ENCODE measurements at regions not wholly inside any gene's neighbourhood (a gene's known extent, or its start where the extent isn't known, plus 50 kb on each side); places are given as distances from the start of the nearest gene placed in this dataset.

GRCh38 chr5:67702008-67702407 is 505.4 kb upstream of the CD180 start:
- no peak for TF ChIP-seq CTCF (IDR thresholded peaks at IDR 0.05; ENCODE audit: borderline replicate concordance, extremely low read depth, insufficient read depth)
- peaks cover 0 to 6% (median 3%) of the 10 kb centered on the region in 3 donors for H3K9me3 ChIP-seq (ENCODE audit: control insufficient read depth in 2 of 3, insufficient read depth in 1 of 3, low read length in 3 of 3)
- H3K9ac ChIP-seq (ENCODE audit: low read length in 3 of 3): no peak overlapping the region
- DNase-seq (no peak), FAIRE-seq (no peak)
- no peaks in the 10 kb centered on the region for H3K36me3 ChIP-seq (ENCODE audit: control insufficient read depth in 2 of 3, insufficient read depth in 3 of 3, low read length in 3 of 3)
- H3K4me3 ChIP-seq (ENCODE audit: low read length in 3 of 3): no peak overlapping the region
- no peaks in the 10 kb centered on the region for H3K27me3 ChIP-seq (ENCODE audit: control insufficient read depth, insufficient read depth, low read length)
- H3K27ac ChIP-seq (ENCODE audit: low read depth in 2 of 2, low read length in 2 of 2): no peak overlapping the region
- H3K4me1 ChIP-seq (ENCODE audit: control insufficient read depth in 2 of 3, insufficient read depth in 2 of 3, low read depth in 1 of 3, low read length in 3 of 3): no peaks in the 10 kb centered on the region
- intact Hi-C loops (cut with DNase I): no loop called here

GRCh38 chr5:67699560-67699959 is 503.0 kb upstream of the CD180 start:
- no peak for TF ChIP-seq CTCF (IDR thresholded peaks at IDR 0.05; ENCODE audit: borderline replicate concordance, extremely low read depth, insufficient read depth)
- no peak overlapping the region for H3K9ac ChIP-seq (ENCODE audit: low read length in 3 of 3)
- H3K27me3 ChIP-seq (ENCODE audit: control insufficient read depth, insufficient read depth, low read length): no peaks in the 10 kb centered on the region
- H3K4me3 ChIP-seq (ENCODE audit: low read length in 3 of 3): no peak overlapping the region
- H3K36me3 ChIP-seq (ENCODE audit: control insufficient read depth in 2 of 3, insufficient read depth in 3 of 3, low read length in 3 of 3): no peaks in the 10 kb centered on the region
- peaks cover 0 to 6% (median 3%) of the 10 kb centered on the region in 3 donors for H3K9me3 ChIP-seq (ENCODE audit: control insufficient read depth in 2 of 3, insufficient read depth in 1 of 3, low read length in 3 of 3)
- FAIRE-seq: no peak
- peaks cover 0 to 4% (median 3%) of the 10 kb centered on the region in 3 donors for H3K4me1 ChIP-seq (ENCODE audit: control insufficient read depth in 2 of 3, insufficient read depth in 2 of 3, low read depth in 1 of 3, low read length in 3 of 3)
- H3K27ac ChIP-seq (ENCODE audit: low read depth in 2 of 2, low read length in 2 of 2): no peak overlapping the region
- no peak for DNase-seq
- intact Hi-C loops (cut with DNase I): no loop called here

DNA sequence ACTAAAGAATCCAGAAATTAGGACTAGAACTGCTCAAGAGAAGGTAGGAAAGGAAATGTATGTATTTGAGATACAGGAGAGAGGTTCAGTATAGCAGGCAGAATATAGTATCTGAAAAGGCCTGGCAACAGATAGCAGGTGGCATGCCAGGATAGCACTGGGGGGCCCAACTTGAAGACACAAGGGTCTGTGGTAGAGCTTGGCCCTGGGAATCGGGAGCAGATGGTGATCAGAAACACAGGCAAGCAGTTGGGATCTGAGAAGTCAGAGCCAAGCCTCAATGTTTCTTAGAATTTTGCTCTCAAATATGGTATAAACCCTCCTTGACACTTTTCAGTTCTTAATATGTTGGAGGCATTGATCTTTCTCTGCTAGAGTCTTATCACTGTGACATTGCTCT is 499.8 kb upstream of the CD180 start:
- no peak for TF ChIP-seq CTCF (IDR thresholded peaks at IDR 0.05; ENCODE audit: borderline replicate concordance, extremely low read depth, insufficient read depth)
- DNase-seq: no peak
- Histone ChIP-seq H3K36me3 (ENCODE audit: control insufficient read depth in 2 of 3, insufficient read depth in 3 of 3, low read length in 3 of 3) (no peaks in the 10 kb centered on the region), H3K9ac (ENCODE audit: low read length in 3 of 3) (no peak overlapping the region), H3K27ac (ENCODE audit: low read depth in 2 of 2, low read length in 2 of 2) (no peak overlapping the region), H3K4me1 (ENCODE audit: control insufficient read depth in 2 of 3, insufficient read depth in 2 of 3, low read depth in 1 of 3, low read length in 3 of 3) (peaks cover 0 to 6% (median 4%) of the 10 kb centered on the region in 3 donors), H3K4me3 (ENCODE audit: low read length in 3 of 3) (no peak overlapping the region), H3K9me3 (ENCODE audit: control insufficient read depth in 2 of 3, insufficient read depth in 1 of 3, low read length in 3 of 3) (no peaks in the 10 kb centered on the region), H3K27me3 (ENCODE audit: control insufficient read depth, insufficient read depth, low read length) (no peaks in the 10 kb centered on the region)
- intact Hi-C loops (cut with DNase I): no loop called here
- no peak for FAIRE-seq

DNA sequence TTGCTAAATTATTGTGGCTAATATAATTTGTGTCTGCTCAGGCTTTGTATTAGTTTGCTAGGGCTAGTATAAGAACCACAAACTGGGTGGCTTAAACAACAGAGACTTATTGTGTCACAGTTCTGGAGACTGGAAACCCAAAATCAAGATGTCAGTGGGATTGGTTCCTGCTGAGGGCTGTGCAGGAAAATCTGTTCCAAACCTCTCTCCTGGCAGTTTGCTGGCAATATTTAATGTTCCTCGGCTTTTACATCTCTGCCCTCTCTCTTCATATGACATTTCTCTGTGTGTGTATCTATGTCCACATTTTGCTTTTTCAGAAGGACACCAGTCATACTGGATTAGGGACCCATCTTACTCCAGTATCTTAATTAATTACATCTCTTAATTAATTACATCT is 498.8 kb upstream of the CD180 start:
- Histone ChIP-seq H3K9me3 (ENCODE audit: control insufficient read depth in 2 of 3, insufficient read depth in 1 of 3, low read length in 3 of 3) (no peaks in the 10 kb centered on the region), H3K4me1 (ENCODE audit: control insufficient read depth in 2 of 3, insufficient read depth in 2 of 3, low read depth in 1 of 3, low read length in 3 of 3) (peaks cover 0 to 6% (median 4%) of the 10 kb centered on the region in 3 donors), H3K36me3 (ENCODE audit: control insufficient read depth in 2 of 3, insufficient read depth in 3 of 3, low read length in 3 of 3) (no peaks in the 10 kb centered on the region), H3K27ac (ENCODE audit: low read depth in 2 of 2, low read length in 2 of 2) (no peak overlapping the region), H3K27me3 (ENCODE audit: control insufficient read depth, insufficient read depth, low read length) (no peaks in the 10 kb centered on the region), H3K9ac (ENCODE audit: low read length in 3 of 3) (no peak overlapping the region), H3K4me3 (ENCODE audit: low read length in 3 of 3) (no peak overlapping the region)
- TF ChIP-seq CTCF (IDR thresholded peaks at IDR 0.05; ENCODE audit: borderline replicate concordance, extremely low read depth, insufficient read depth): no peak
- intact Hi-C loops (cut with DNase I): no loop called here
- FAIRE-seq (no peak), DNase-seq (no peak)

All from kidney (tissue), 13 donors.